GM12892 (cell line): ENCODE measurements at regions not wholly inside any gene's neighbourhood (a gene's known extent, or its start where the extent isn't known, plus 50 kb on each side); places are given as distances from the start of the nearest gene placed in this dataset.
"Not testable (repeated sequence)": the region's sequence is repeated elsewhere in the genome, so short reads cannot be mapped to it uniquely, and the experiment has no call there.

Source experiments
- POLR2A ChIP-seq: IDR thresholded peaks from 2 replicates; pipeline ENCODE4 v1.6.1; 2011; ENCODE audit warnings: low read depth, low read length, control low read depth
- POLR2AphosphoS5 ChIP-seq: IDR thresholded peaks from 2 replicates; pipeline ENCODE4 v1.6.1; 2011; ENCODE audit warnings: low read depth, low read length, control low read depth

GRCh38 chr11:50330723-50331122 is 298.0 kb downstream of the OR4C45 start:
- TF ChIP-seq POLR2AphosphoS5, POLR2A: not testable (repeated sequence)
